Mucosa of rectum (tissue), 2 donors: ENCODE measurements at regions not wholly inside any gene's neighbourhood (a gene's known extent, or its start where the extent isn't known, plus 50 kb on each side); places are given as distances from the start of the nearest gene placed in this dataset.

ENCODE experiments used
- H3K27ac ChIP-seq, 2 donors: one replicate each; pipeline ENCODE4 v1.7.0; 2013; ENCODE audit warnings: inconsistent platforms in 2 of 2, low read depth in 2 of 2, low read length in 2 of 2
- H3K27me3 ChIP-seq, 2 donors: one replicate each; pipeline ENCODE4 v1.7.0; 2013; ENCODE audit warnings: low read length in 2 of 2; ENCODE audit not compliant: control insufficient read depth in 2 of 2, insufficient read depth in 2 of 2
- H3K36me3 ChIP-seq, 2 donors: one replicate each; pipeline ENCODE4 v1.7.0; 2013; ENCODE audit warnings: low read length in 2 of 2; ENCODE audit not compliant: control insufficient read depth in 2 of 2, insufficient read depth in 2 of 2
- H3K4me1 ChIP-seq, 2 donors: one replicate each; pipeline ENCODE4 v1.7.0; 2013; ENCODE audit warnings: low read length in 2 of 2, mild to moderate bottlenecking in 1 of 2; ENCODE audit not compliant: control insufficient read depth in 2 of 2, insufficient read depth in 2 of 2
- H3K4me3 ChIP-seq, 2 donors: one replicate each; pipeline ENCODE4 v1.7.0; 2013; ENCODE audit warnings: low read length in 2 of 2
- H3K9ac ChIP-seq, 2 donors: one replicate each; pipeline ENCODE4 v1.7.0; 2013; ENCODE audit warnings: low read length in 2 of 2, low read depth in 1 of 2, mild to moderate bottlenecking in 1 of 2
- H3K9me3 ChIP-seq, 2 donors: one replicate each; pipeline ENCODE4 v1.7.0; 2013; ENCODE audit warnings: low read length in 2 of 2; ENCODE audit not compliant: control insufficient read depth in 2 of 2
- donor health status: healthy.
- donor health status: Normal muscosa, but diverticular disease.

DNA sequence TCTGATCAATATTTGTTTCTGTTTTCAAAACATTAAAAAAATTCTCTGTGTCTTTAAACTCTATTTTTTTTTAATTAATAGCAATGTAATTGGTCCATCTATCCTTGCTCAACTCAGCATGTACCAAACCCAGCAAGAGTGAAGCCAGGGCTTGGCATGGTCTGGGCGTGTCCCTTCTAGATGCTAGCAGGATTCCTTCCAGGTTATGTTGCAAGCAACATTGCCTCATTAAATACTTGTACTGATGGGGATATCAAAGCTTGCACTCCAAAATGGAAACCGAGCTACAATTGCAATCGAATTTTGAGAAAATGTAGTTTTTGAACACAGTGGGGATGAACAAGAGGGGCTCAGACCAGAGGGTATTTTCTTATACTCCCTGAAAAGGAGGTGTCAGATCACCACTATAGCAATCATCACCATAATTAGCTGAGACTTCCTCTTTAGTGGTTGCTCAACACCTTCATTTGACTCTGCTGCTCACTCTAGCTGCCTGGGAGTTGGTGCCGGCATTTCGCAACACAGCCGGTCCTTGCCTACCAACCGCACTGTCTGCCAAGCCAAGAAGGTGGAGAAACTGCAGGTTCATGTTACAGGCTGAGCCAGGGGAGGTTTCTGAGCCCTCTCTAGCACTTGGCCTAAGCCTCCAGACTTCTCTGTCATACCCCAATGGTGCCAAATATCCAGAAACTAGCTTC, 67.8 kb upstream of the RALGAPA2 start:
- Histone ChIP-seq H3K4me1 (peaks cover 9% of the 10 kb centered on the region in 2 donors), H3K36me3 (no peaks in the 10 kb centered on the region), H3K27me3 (no peaks in the 10 kb centered on the region), H3K9ac (no peak overlapping the region), H3K27ac (no peak overlapping the region), H3K9me3 (no peaks in the 10 kb centered on the region), H3K4me3 (no peak overlapping the region)

DNA sequence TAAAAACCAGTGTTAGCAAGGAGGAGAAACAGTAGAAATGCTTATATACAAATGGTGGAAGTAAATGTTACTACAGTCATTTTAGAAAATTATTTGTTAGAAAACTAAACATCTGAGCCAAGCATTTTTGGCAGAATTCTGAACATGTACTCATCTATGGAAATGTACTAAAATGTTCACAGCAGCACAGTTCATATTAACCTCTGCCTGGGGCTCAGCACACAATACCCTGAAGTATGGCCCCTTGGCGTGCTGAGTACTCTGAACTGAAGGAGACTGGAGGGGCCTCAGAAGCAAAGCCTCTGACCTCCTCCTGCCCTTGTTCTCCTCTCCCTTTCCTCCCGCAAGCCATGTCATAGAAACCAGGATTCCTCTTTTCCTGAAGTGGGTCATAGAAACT, 66.2 kb upstream of the RALGAPA2 start:
- H3K36me3 ChIP-seq, result no peaks in the 10 kb centered on the region
- no peak overlapping the region for H3K4me3 ChIP-seq
- no peak overlapping the region for H3K27ac ChIP-seq
- H3K4me1 ChIP-seq, result peaks cover 9% of the 10 kb centered on the region in 2 donors
- no peaks in the 10 kb centered on the region for H3K27me3 ChIP-seq
- H3K9ac ChIP-seq, result no peak overlapping the region
- H3K9me3 ChIP-seq, result no peaks in the 10 kb centered on the region

DNA sequence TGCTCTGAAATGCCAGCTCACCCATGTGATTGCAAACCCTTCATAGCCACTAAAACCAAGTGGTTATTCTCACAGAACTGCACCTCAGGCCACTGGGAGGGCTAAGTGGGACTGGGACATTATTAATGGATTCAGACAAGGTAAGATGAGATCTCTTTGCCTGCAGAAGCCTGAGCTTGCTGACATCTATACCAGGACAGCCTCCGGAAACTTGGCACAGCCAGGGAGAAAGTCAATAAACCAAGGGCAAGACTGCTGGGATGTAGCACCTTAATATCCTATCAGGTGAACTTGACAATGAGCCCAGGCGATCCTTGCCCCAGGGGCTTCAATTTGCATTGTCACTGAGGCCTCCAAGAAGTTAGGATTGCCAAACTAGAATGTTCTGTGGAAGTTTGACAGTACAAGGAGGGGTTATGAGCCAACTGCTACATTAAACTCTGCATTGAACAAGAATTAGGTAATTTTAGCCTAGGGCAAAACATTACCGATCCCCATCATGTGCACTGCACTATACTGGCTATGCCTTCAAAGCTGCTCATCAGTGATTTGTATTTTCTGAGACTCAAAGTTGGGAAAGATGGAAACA, 60.1 kb upstream of the RALGAPA2 start:
- H3K4me3 ChIP-seq, result no peak overlapping the region
- H3K4me1 ChIP-seq, result no peaks in the 10 kb centered on the region
- no peaks in the 10 kb centered on the region for H3K9me3 ChIP-seq
- no peaks in the 10 kb centered on the region for H3K27me3 ChIP-seq
- no peak overlapping the region for H3K9ac ChIP-seq
- H3K27ac ChIP-seq, result no peak overlapping the region
- H3K36me3 ChIP-seq, result no peaks in the 10 kb centered on the region

DNA sequence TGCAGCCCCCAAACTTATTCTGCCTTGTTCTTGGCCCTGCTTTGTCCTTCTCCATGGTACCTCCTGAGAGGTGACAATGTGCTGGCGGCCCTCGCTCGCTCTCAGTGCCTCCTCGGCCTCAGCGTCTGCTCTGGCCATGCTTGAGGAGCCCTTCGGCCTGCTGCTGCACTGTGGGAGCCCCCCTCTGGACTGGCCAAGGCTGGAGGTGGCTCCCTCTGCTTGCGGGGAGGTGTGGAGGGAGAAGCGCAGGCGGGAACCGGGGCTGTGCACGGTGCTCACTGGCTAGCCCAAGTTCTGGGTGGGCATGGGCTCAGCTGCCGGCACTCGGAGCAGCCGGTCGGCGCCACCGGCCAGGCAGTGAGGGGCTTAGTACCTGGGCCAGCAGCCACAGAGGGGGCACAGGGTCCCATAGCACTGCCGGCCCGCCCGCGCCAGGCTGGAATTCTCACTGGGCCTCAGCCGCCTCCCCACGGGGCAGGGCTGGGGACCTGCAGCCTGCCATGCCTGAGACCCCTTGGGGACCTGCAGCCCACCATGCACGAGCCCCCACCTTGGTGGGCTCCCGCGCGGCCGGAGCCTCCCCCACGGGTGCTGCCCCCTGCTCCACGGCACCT, 55.9 kb upstream of the RALGAPA2 start:
- Histone ChIP-seq H3K9ac (no peak overlapping the region), H3K9me3 (no peaks in the 10 kb centered on the region), H3K36me3 (no peaks in the 10 kb centered on the region), H3K27me3 (no peaks in the 10 kb centered on the region), H3K4me1 (peaks cover 0 to 3% of the 10 kb centered on the region in 2 donors), H3K4me3 (no peak overlapping the region), H3K27ac (no peak overlapping the region)

DNA sequence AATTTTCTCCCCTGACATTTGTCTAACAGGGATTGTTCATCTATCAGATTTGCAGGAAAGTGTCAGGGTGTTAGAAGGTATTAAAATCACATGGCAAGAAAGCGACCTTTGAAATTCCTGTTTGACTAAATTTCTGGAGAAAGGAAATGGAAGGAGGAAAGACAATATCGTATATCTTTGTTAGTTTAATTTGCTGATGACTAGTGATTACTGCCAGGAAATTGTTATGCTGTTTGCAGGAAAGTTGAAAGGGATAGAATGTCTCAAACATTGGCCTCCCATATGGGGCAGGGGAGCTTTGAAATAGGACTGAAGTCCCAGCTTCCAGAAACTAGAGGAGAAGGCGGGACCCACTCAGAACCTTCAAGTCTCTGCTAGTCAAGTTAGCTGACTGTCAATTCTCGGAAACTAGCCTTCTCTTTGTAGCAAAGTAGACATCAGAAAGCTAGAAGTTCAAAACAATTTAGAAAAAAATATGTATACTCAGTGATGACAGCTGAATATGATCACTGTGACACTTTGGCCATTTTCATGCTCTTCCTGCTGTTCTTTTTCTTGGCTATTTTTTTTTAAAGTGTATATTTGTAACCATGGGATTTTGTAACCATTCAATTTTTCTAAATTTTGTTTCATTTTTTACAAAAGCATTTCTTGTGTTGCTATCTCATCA, 53.4 kb upstream of the RALGAPA2 start:
- Histone ChIP-seq H3K9me3 (no peaks in the 10 kb centered on the region), H3K27ac (peak overlapping the region in 1 of 2 donors; percentile 7), H3K36me3 (no peaks in the 10 kb centered on the region), H3K4me1 (peaks cover 2 to 3% of the 10 kb centered on the region in 2 donors), H3K9ac (no peak overlapping the region), H3K27me3 (no peaks in the 10 kb centered on the region), H3K4me3 (no peak overlapping the region)

DNA sequence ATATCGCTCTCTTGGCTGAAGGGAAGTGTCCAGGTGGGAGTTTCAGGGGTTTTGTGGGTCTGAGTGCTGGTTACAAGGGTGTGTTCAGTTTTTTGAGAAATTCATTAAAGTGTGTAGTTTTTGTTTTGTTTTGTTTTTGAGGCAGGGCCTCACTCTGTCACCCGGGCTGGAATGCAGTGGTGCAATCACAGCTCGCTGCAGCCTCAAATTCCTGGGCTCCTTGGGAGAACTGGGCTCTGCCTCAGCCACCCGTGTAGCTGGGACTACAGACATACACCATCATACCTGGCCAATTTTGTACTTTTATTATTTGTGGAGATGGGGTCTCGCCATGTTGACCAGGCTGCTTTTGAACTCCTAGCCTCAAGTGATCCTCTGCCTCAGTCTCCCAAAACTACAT, 51.2 kb upstream of the RALGAPA2 start:
- Histone ChIP-seq H3K27ac (no peak overlapping the region), H3K9me3 (no peaks in the 10 kb centered on the region), H3K27me3 (no peaks in the 10 kb centered on the region), H3K9ac (no peak overlapping the region), H3K36me3 (no peaks in the 10 kb centered on the region), H3K4me1 (peaks cover 2 to 15% of the 10 kb centered on the region in 2 donors), H3K4me3 (no peak overlapping the region)
